ENCODE measurements at regions not wholly inside any gene's neighbourhood (a gene's known extent, or its start where the extent isn't known, plus 50 kb on each side); places are given as distances from the start of the nearest gene placed in this dataset.
"Not testable (repeated sequence)": the region's sequence is repeated elsewhere in the genome, so short reads cannot be mapped to it uniquely, and the experiment has no call there.

DNA sequence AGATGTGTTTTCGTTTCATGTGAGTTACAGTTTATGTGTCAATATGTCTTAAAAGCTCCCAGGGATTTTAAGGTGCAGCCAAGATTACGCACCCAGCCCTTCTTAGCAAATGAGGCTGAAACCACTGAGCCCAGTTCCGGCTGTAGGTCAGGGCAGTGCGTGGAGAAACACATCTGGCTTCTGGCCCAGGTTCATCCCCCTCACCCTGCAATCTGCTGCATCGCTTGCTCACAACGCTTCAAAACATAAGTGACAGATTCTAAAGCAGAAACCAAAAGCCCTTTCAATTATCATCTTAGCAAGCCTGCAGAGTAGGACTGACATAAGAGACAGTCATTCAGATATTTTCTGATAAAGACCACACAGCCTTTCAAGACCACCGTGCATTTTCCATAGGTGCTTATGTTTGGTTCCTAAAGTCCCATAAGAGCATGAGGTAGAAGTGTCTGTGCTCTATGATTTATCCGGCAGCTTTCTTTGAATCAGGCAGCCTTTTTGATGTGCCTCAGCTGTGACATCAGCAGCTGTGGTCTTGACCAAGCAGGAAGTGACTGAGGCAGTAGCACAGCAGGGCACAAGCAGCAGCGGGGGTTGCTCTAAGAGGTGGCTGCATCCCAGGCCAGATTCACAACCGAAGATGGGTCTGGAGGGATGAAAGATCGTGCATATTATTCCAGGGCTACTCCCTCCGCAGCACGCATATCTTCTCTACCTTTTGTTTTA lies 72.1 kb upstream of the LYZL2 start:
- DNase-seq (peak; percentile 93), ATAC-seq (peak; percentile 73)
- Mint-ChIP-seq H3K36me3 (ENCODE audit: low read depth) (peaks cover 32% of the 10 kb centered on the region), H3K27me3 (no peaks in the 10 kb centered on the region), H3K27ac (peak overlapping the region; percentile 90), H3K9me3 (ENCODE audit: low read depth) (no peaks in the 10 kb centered on the region), H3K4me3 (peak overlapping the region; percentile 86), H3K4me1 (peaks cover 87% of the 10 kb centered on the region)
- intact Hi-C loops (cut with DNase I, micrococcal nuclease): loop anchor here (1.0 to 10.0 kb wide), 17 partner anchors 14 to 1676 kb away; partner anchors contain the start of genes ARHGAP12 (in 2 of the 2), MAP3K8 (in 1 of the 2) and ZEB1 (in 1 of the 2)
- ChIA-PET CTCF (interaction anchor here (0.6 to 6.5 kb wide), 8 partner anchors 12 to 1090 kb away, joined by 3 to 62 read pairs (median 4); no protein-coding TSS in a partner anchor), POLR2A (interaction anchor here (0.7 to 1.5 kb wide), 6 partner anchors 14 to 1044 kb away, joined by 3 to 6 read pairs (median 4); no protein-coding TSS in a partner anchor)

DNA sequence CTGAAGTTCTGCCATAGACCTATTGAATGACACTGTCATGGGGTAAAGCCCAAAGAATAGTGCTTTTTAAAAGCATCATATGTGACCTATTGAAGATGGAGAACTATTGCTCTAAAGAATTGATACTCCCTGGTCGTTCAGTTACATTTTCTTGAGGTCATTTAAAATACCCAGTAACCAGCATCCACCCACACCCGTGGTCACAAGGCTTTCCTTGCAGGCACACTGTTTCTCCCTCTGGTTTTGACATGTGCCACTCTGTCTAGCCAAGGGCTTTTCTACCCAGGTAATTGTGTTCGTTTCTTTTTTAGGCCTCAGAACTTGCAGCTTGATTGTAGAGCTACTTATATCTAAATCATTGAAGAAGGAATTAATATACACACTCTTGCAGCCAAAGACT lies 68.3 kb upstream of the LYZL2 start:
- POLR2A ChIA-PET: no interaction called here
- peaks cover 40% of the 10 kb centered on the region for H3K36me3 Mint-ChIP-seq (ENCODE audit: low read depth)
- intact Hi-C loops (cut with DNase I, micrococcal nuclease): no loop called here

DNA sequence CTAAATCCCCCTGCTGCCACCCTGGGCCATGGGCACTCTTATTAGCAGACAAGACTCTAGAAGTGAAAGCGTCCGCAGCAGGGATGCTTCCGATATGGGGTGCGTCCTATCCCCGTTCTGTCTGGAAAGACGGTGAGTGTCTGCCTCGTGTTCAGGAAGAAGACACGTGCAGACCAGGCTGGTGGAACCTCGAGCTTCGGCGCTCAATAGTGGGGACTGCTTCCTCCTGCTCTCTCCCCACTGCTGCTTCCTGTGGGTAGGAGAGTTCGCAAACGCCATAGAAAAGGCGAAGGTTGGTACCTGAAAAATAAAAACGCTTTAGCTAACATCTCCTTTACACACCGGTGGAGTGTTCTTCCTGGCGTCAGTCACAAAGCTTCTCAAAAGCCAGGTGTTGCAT lies 67.7 kb upstream of the LYZL2 start:
- CTCF ChIA-PET: interaction anchor here (1.1 to 3.0 kb wide), 5 partner anchors 10 to 28 kb away, joined by 3 to 19 read pairs (median 4); no protein-coding TSS in a partner anchor
- Mint-ChIP-seq H3K27ac (peak overlapping the region; percentile 90), H3K36me3 (ENCODE audit: low read depth) (peaks cover 34% of the 10 kb centered on the region), H3K4me1 (peaks cover 89% of the 10 kb centered on the region)
- POLR2A ChIA-PET; intact Hi-C loops (cut with DNase I, micrococcal nuclease); H3K4me3 Mint-ChIP-seq; H3K27me3 Mint-ChIP-seq; H3K9me3 Mint-ChIP-seq (ENCODE audit: low read depth); DNase-seq; ATAC-seq: not testable (repeated sequence)

More for the DNA sequence above, 68.3 kb upstream of the LYZL2 start:
- H3K9me3 Mint-ChIP-seq (ENCODE audit: low read depth): no peaks in the 10 kb centered on the region
- DNase-seq: peak; percentile 44
- CTCF ChIA-PET: interaction anchor here (1.1 to 3.0 kb wide), 5 partner anchors 11 to 28 kb away, joined by 3 to 19 read pairs (median 4); no protein-coding TSS in a partner anchor
- peak overlapping the region; percentile 90 for H3K27ac Mint-ChIP-seq
- H3K4me3 Mint-ChIP-seq: no peak overlapping the region
- H3K4me1 Mint-ChIP-seq: peaks cover 89% of the 10 kb centered on the region
- no peaks in the 10 kb centered on the region for H3K27me3 Mint-ChIP-seq
- ATAC-seq: no peak

DNA sequence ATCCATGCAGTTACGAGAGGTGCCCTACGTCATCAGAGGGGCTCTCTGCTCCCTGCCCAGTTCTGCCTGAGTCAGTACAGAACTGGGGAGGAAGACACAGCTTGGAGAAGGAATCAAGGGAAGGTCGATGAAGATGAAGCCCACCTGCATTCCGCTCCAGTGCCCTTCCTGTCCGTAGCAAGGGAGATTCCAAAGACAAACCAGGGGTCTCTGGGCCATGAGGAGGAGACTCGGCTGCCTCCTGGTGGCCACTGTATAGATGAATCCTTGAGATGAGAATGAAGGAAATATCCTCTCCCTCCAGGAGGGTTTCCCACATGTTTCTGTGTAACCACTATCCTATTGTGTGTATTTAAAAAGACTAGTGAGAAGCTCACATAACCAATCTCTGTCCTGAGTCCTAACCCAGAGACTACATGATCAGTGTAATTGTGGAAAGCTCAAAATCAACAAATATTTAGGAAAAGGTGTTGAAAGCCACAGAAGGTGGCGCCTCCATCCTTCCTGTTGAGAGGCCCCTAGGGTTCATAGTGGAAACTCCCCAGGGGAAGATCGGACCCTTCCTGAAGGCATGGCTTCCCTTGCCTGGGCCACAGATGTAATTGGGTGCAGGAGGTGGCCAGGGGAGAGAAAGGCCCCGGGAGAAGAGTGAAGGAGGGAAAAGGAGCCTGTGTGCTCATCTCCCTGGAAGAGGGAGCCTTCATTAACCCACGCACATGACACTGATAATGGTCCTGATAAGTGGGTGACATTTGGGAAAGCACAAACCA lies 67.0 kb upstream of the LYZL2 start:
- Mint-ChIP-seq H3K27ac (peak overlapping the region; percentile 96), H3K4me1 (peaks cover 86% of the 10 kb centered on the region), H3K36me3 (ENCODE audit: low read depth) (peaks cover 34% of the 10 kb centered on the region)
- intact Hi-C loops (cut with DNase I, micrococcal nuclease); ATAC-seq; DNase-seq; H3K4me3 Mint-ChIP-seq; H3K9me3 Mint-ChIP-seq (ENCODE audit: low read depth); H3K27me3 Mint-ChIP-seq: not testable (repeated sequence)
- ChIA-PET POLR2A (interaction anchor here (2.5 kb wide), 1 partner anchor 8 kb away, joined by 8 read pairs; no protein-coding TSS in a partner anchor), CTCF (interaction anchor here (0.7 to 3.0 kb wide), 5 partner anchors 8 to 26 kb away, joined by 3 to 19 read pairs (median 7); no protein-coding TSS in a partner anchor)

DNA sequence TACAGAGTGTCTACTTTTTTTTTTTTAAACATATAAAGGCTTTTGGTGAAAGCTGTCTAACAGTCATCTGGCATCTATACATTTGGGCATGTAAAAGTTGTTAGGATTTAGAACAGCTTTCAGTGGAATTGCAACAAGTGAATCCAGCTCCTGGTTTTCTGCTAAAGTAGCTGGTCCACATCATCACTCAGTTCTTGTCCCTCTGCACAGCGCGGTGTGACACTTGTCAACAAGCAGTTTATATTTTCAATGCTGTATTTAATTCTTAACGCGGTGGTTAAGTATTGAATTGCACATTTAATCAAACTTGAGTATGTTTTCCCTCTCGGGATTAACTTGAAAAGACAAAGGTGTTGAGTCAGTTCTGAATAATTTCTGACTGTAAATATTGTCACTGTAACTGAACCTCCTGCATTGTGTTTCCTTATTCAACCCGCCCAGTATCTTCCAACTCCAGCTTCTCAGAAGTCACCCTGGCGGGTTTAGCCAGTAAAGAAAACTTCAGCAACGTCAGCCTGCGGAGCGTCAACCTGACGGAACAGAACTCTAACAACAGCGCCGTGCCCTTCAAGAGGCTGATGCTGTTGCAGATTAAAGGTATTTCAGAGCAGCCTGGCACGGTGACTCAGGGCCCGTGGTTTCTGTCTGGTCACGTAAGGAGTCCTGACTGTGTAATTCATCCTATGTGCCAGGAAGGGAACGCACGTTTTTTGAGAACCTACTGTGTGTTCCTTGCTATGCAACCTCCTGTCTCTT lies 66.1 kb upstream of the LYZL2 start:
- peak overlapping the region; percentile 96 for H3K27ac Mint-ChIP-seq
- H3K36me3 Mint-ChIP-seq (ENCODE audit: low read depth): peaks cover 34% of the 10 kb centered on the region
- peak; percentile 90 for DNase-seq
- not testable (repeated sequence) for H3K27me3 Mint-ChIP-seq; H3K9me3 Mint-ChIP-seq (ENCODE audit: low read depth)
- intact Hi-C loops (cut with DNase I, micrococcal nuclease): loop anchor here (1.0 kb wide), 3 partner anchors 8 to 13 kb away; no protein-coding TSS in a partner anchor
- POLR2A ChIA-PET: interaction anchor here (0.6 to 2.5 kb wide), 3 partner anchors 8 to 333 kb away, joined by 3 to 8 read pairs (median 4); no protein-coding TSS in a partner anchor
- CTCF ChIA-PET: interaction anchor here (1.0 to 3.0 kb wide), 6 partner anchors 9 to 50 kb away, joined by 3 to 19 read pairs (median 6); no protein-coding TSS in a partner anchor
- peak overlapping the region; percentile 7 for H3K4me3 Mint-ChIP-seq
- ATAC-seq: peak; percentile 87
- H3K4me1 Mint-ChIP-seq: peaks cover 87% of the 10 kb centered on the region

DNA sequence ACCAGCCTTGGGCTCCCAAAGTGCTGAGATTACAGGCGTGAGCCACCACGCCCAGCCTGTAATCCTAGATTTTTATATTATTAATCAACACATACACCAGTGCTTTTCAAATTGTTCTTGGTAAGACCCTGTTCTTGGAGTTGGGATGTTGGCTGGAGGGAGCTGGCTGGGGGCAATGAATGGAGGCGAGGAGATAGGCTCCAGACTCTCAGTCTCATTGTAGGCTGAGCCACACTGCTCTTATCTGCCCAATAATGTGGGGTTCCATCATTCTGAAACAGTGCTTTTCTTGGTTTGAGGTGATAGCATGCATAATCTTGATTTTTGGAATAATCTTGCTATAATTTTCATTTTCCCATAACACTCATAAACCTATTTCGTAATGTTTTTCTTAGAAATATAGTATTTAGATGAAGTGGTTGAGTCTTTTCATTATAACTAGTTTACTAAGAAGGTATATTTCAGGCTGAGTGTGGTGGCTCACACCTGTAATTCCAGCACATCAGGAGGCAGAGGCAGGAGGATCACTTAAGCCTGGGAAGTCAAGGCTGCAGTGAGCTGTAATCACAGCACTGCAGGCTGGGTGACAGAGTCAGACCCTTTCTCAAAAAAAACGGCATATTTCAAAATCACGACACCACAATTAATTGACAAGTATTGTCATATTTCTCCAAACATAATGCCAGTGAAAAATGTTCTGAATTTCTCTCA lies 65.1 kb upstream of the LYZL2 start:
- H3K4me1 Mint-ChIP-seq: peaks cover 77% of the 10 kb centered on the region
- ATAC-seq (peak; percentile 28), DNase-seq (peak; percentile 32)
- intact Hi-C loops (cut with DNase I, micrococcal nuclease): loop anchor here (1.0 kb wide), 3 partner anchors 7 to 12 kb away; no protein-coding TSS in a partner anchor
- ChIA-PET CTCF (interaction anchor here (0.7 to 2.4 kb wide), 5 partner anchors 9 to 658 kb away, joined by 3 to 8 read pairs (median 3); no protein-coding TSS in a partner anchor), POLR2A (interaction anchor here (0.6 to 2.5 kb wide), 2 partner anchors 9 to 256 kb away, joined by 4 to 8 read pairs; no protein-coding TSS in a partner anchor)
- H3K27ac Mint-ChIP-seq: peak overlapping the region; percentile 96
- H3K4me3 Mint-ChIP-seq: no peak overlapping the region
- no peaks in the 10 kb centered on the region for H3K9me3 Mint-ChIP-seq (ENCODE audit: low read depth)
- peaks cover 28% of the 10 kb centered on the region for H3K36me3 Mint-ChIP-seq (ENCODE audit: low read depth)
- no peaks in the 10 kb centered on the region for H3K27me3 Mint-ChIP-seq

DNA sequence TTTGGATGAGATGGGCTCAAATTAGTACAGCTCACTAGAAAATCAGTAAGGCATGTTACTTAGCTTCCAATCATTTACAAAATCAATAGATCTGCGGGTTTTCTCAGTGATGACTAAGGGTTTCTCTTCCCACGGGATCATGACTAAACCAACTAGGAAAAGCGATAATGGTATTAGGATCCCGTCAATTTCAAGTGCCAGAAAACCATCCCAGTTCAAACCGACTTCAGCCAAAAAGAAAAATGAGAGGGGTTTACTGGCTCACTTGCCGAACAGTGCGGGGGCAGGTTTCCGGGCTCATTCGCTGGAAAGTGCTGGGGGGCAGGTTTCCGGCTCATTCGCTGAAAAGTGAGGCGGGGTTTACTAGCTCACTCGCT lies 62.1 kb upstream of the LYZL2 start:
- DNase-seq (no peak), ATAC-seq (no peak)
- Mint-ChIP-seq H3K9me3 (ENCODE audit: low read depth) (no peaks in the 10 kb centered on the region), H3K27me3 (no peaks in the 10 kb centered on the region), H3K4me1 (peaks cover 70% of the 10 kb centered on the region), H3K36me3 (ENCODE audit: low read depth) (peaks cover 15% of the 10 kb centered on the region), H3K4me3 (no peak overlapping the region), H3K27ac (no peak overlapping the region)
- ChIA-PET POLR2A (no interaction called here), CTCF (interaction anchor here (0.7 to 7.3 kb wide), 3 partner anchors 8 to 23 kb away, joined by 3 to 62 read pairs (median 4); no protein-coding TSS in a partner anchor)
- intact Hi-C loops (cut with DNase I, micrococcal nuclease): no loop called here

DNA sequence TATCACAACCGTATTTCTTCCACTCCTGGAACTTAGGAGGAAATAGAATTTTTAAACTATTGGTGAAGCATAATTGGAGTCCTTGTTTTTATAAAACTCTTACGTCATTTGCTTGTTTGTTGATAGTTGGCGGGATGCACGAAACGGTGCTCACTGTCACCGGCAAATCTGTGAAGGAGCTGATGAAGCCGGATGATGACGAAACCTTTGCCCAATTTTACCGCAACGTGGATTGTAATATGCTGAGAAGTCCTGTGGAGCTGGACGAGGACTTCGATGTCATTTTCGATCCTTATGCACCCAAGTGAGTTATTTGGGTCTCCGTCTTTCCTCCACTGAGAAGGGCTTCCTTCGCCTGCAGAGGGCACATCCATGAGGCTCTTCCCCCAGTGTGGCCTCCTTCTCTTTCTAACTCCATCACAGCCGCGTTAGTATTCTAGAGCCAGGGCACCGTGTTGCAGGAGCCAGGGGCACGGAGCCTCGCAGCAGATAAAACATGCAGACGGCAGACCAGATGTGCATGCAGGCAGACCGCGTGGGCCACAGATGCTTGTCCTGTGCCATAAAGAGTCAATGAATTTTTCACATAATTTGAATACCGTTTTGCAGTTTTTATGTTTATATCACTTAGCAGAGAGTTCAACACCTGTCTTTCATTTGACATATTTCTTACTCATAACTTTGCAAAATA lies 61.5 kb upstream of the LYZL2 start:
- ATAC-seq; DNase-seq; intact Hi-C loops (cut with DNase I, micrococcal nuclease); H3K27ac Mint-ChIP-seq; H3K27me3 Mint-ChIP-seq; H3K4me3 Mint-ChIP-seq; H3K9me3 Mint-ChIP-seq (ENCODE audit: low read depth); POLR2A ChIA-PET: not testable (repeated sequence)
- H3K36me3 Mint-ChIP-seq (ENCODE audit: low read depth): peaks cover 11% of the 10 kb centered on the region
- CTCF ChIA-PET: interaction anchor here (0.7 to 7.3 kb wide), 3 partner anchors 8 to 23 kb away, joined by 3 to 62 read pairs (median 4); no protein-coding TSS in a partner anchor
- H3K4me1 Mint-ChIP-seq: peaks cover 70% of the 10 kb centered on the region

DNA sequence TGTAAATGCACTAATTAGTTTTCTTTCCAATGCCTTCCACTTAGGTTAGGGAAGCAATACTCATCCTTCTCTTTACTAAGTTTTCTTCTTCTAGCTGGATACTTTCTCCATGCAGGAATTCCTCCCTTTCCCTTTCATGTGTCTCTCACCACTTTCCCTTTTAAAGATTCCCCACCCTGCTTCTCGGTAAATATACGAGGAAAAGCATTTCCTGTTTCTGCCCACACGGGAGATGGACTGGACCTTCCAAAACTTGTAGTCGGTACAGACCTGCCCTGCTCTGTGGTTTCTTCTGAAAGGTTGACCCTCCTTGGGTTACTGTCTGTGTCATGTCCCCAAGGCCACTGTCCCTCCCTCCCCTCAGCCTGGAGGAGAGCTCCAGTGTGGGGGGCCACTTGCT lies 58.9 kb upstream of the LYZL2 start:
- no peaks in the 10 kb centered on the region for H3K9me3 Mint-ChIP-seq (ENCODE audit: low read depth)
- ChIA-PET CTCF (interaction anchor here (0.6 to 7.3 kb wide), 15 partner anchors 15 to 1175 kb away, joined by 3 to 62 read pairs (median 4); no protein-coding TSS in a partner anchor), POLR2A (interaction anchor here (0.6 to 2.9 kb wide), 3 partner anchors 13 to 1158 kb away, joined by 3 to 16 read pairs (median 4); no protein-coding TSS in a partner anchor)
- intact Hi-C loops (cut with DNase I, micrococcal nuclease): no loop called here
- peaks cover 13% of the 10 kb centered on the region for H3K27me3 Mint-ChIP-seq
- no peak overlapping the region for H3K4me3 Mint-ChIP-seq
- H3K36me3 Mint-ChIP-seq (ENCODE audit: low read depth): no peaks in the 10 kb centered on the region
- DNase-seq (no peak), ATAC-seq (no peak)
- peak overlapping the region; percentile 82 for H3K27ac Mint-ChIP-seq
- H3K4me1 Mint-ChIP-seq: peaks cover 68% of the 10 kb centered on the region

All from activated CD4-positive, alpha-beta T cell treated with anti-CD3 and anti-CD28 coated beads for 36 hours (primary cell).